ENCODE measurements at regions not wholly inside any gene's neighbourhood (a gene's known extent, or its start where the extent isn't known, plus 50 kb on each side); places are given as distances from the start of the nearest gene placed in this dataset.

GRCh38 chr2:238731961-238732360, 115.9 kb upstream of the TWIST2 start:
- Mint-ChIP-seq H3K4me1 (no peaks in the 10 kb centered on the region), H3K4me3 (no peak overlapping the region), H3K9me3 (ENCODE audit: insufficient read depth) (peaks cover 2% of the 10 kb centered on the region), H3K27me3 (no peaks in the 10 kb centered on the region), H3K27ac (no peak overlapping the region)
- no peak for TF ChIP-seq CTCF (IDR thresholded peaks at IDR 0.05)
- no peak for TF ChIP-seq EZH2 (IDR thresholded peaks at IDR 0.05; ENCODE audit: borderline replicate concordance, insufficient read depth, low read depth, low read length, poor library complexity, severe bottlenecking)
- Histone ChIP-seq H3K4me1 (ENCODE audit: control insufficient read depth in 2 of 2, insufficient read depth in 2 of 2, low read length in 2 of 2) (no peaks in the 10 kb centered on the region), H3K4me2 (replicated peaks; ENCODE audit: low read depth, low read length, poor library complexity, severe bottlenecking) (no peak overlapping the region), H3K4me3 (ENCODE audit: control extremely low read depth in 1 of 5, extremely low read depth in 1 of 5, insufficient read depth in 1 of 5, low read depth in 2 of 5, low read length in 4 of 5) (no peak overlapping the region), H3K36me3 (replicated peaks in 1 of 2; ENCODE audit: control extremely low read depth in 1 of 2, control insufficient read depth in 1 of 2, extremely low read depth in 1 of 2, insufficient read depth in 2 of 2, low read length in 1 of 2) (no peaks in the 10 kb centered on the region), H2AFZ (ENCODE audit: insufficient read depth, low read depth, low read length, poor library complexity, severe bottlenecking) (no peak overlapping the region), H3K9me3 (ENCODE audit: control extremely low read depth in 1 of 3, control insufficient read depth in 2 of 3, insufficient read depth in 1 of 3, low read length in 2 of 3) (peaks cover 0 to 6% (median 0%) of the 10 kb centered on the region in 3 donors), H3K27ac (ENCODE audit: low read length in 2 of 2) (no peak overlapping the region), H3K27me3 (replicated peaks in 1 of 4; ENCODE audit: control extremely low read depth in 1 of 4, control insufficient read depth in 3 of 4, insufficient read depth in 4 of 4, low read length in 3 of 4) (peaks cover 0 to 2% (median 0%) of the 10 kb centered on the region in 4 experiments), H4K20me1 (ENCODE audit: control insufficient read depth, insufficient read depth, low read length, poor library complexity, severe bottlenecking) (no peaks in the 10 kb centered on the region), H3K79me2 (ENCODE audit: control insufficient read depth, insufficient read depth, low read length) (no peaks in the 10 kb centered on the region), H3K9ac (ENCODE audit: low read length) (no peak overlapping the region)
- WGBS (ENCODE audit: insufficient coverage) = no CpG with 5 or more reads among the region's 3 CpGs
- intact Hi-C loops (cut with micrococcal nuclease) = no loop called here
- ChIA-PET CTCF (no interaction called here), POLR2A (no interaction called here)
- ATAC-seq (ENCODE audit: low read depth) (no peak), DNase-seq (no peak)

- Mint-ChIP-seq H3K27me3 (peaks cover 16% of the 10 kb centered on the region), H3K27ac (no peak overlapping the region), H3K4me3 (no peak overlapping the region), H3K9me3 (ENCODE audit: insufficient read depth) (no peaks in the 10 kb centered on the region), H3K4me1 (no peaks in the 10 kb centered on the region)
- ChIA-PET CTCF (no interaction called here), POLR2A (no interaction called here)
- peaks cover 0 to 8% (median 0%) of the 10 kb centered on the region in 4 experiments for H3K27me3 ChIP-seq (replicated peaks in 1 of 4; ENCODE audit: control extremely low read depth in 1 of 4, control insufficient read depth in 3 of 4, insufficient read depth in 4 of 4, low read length in 3 of 4)
- no peak for ATAC-seq (ENCODE audit: low read depth)
- H3K9ac ChIP-seq (ENCODE audit: low read length) = no peak overlapping the region
- H3K27ac ChIP-seq (ENCODE audit: low read length in 2 of 2) = no peak overlapping the region
- TF ChIP-seq EZH2 (IDR thresholded peaks at IDR 0.05; ENCODE audit: borderline replicate concordance, insufficient read depth, low read depth, low read length, poor library complexity, severe bottlenecking) (no peak), CTCF (IDR thresholded peaks at IDR 0.05) (no peak)
- H3K4me1 ChIP-seq (ENCODE audit: control insufficient read depth in 2 of 2, insufficient read depth in 2 of 2, low read length in 2 of 2) = no peaks in the 10 kb centered on the region
- no peak for DNase-seq
- H3K4me3 ChIP-seq (ENCODE audit: control extremely low read depth in 1 of 5, extremely low read depth in 1 of 5, insufficient read depth in 1 of 5, low read depth in 2 of 5, low read length in 4 of 5) = no peak overlapping the region
- no peak overlapping the region for H2AFZ ChIP-seq (ENCODE audit: insufficient read depth, low read depth, low read length, poor library complexity, severe bottlenecking)
- H3K79me2 ChIP-seq (ENCODE audit: control insufficient read depth, insufficient read depth, low read length) = no peaks in the 10 kb centered on the region
- H3K9me3 ChIP-seq (ENCODE audit: control extremely low read depth in 1 of 3, control insufficient read depth in 2 of 3, insufficient read depth in 1 of 3, low read length in 2 of 3) = peaks cover 0 to 13% (median 0%) of the 10 kb centered on the region in 3 donors
- H3K4me2 ChIP-seq (replicated peaks; ENCODE audit: low read depth, low read length, poor library complexity, severe bottlenecking) = no peak overlapping the region
- H3K36me3 ChIP-seq (replicated peaks in 1 of 2; ENCODE audit: control extremely low read depth in 1 of 2, control insufficient read depth in 1 of 2, extremely low read depth in 1 of 2, insufficient read depth in 2 of 2, low read length in 1 of 2) = no peaks in the 10 kb centered on the region
- intact Hi-C loops (cut with micrococcal nuclease) = no loop called here
- 88% methylated on average over 4 of the region's 6 CpGs for WGBS (ENCODE audit: insufficient coverage)
- H4K20me1 ChIP-seq (ENCODE audit: control insufficient read depth, insufficient read depth, low read length, poor library complexity, severe bottlenecking) = no peaks in the 10 kb centered on the region
Observed at GRCh38 chr2:238738917-238739316, 109.0 kb upstream of the TWIST2 start.

Measured in B cell (primary cell).